SJCRH30 (cell line): ENCODE measurements at regions not wholly inside any gene's neighbourhood (a gene's known extent, or its start where the extent isn't known, plus 50 kb on each side); places are given as distances from the start of the nearest gene placed in this dataset.
"Not testable (repeated sequence)": the region's sequence is repeated elsewhere in the genome, so short reads cannot be mapped to it uniquely, and the experiment has no call there.

Experiments used
- DNase-seq, 2 experiments: peaks; one replicate each; pipeline ENCODE4 v3.0.0-alpha.2; 2015 to 2020
- H3K27ac ChIP-seq: fragments of 250-450 bp; sonication (Bioruptor Pico); 2 replicates; pipeline ENCODE4 v1.5.1; 2020; ENCODE audit warnings: mild to moderate bottlenecking, moderate library complexity
- H3K27me3 ChIP-seq: fragments of 250-450 bp; sonication (Bioruptor Pico); 2 replicates; pipeline ENCODE4 v1.5.1; 2020; ENCODE audit warnings: mild to moderate bottlenecking, moderate library complexity
- H3K36me3 ChIP-seq: fragments of 250-450 bp; sonication (Bioruptor Pico); 2 replicates; pipeline ENCODE4 v1.5.1; 2020; ENCODE audit warnings: mild to moderate bottlenecking, moderate library complexity
- H3K4me1 ChIP-seq: fragments of 250-450 bp; sonication (Bioruptor Pico); 2 replicates; pipeline ENCODE4 v1.5.1; 2020; ENCODE audit warnings: mild to moderate bottlenecking, moderate library complexity
- H3K4me3 ChIP-seq: fragments of 250-450 bp; sonication (Bioruptor Pico); 2 replicates; pipeline ENCODE4 v1.5.1; 2020; ENCODE audit warnings: mild to moderate bottlenecking, moderate library complexity
- H3K9me3 ChIP-seq: fragments of 250-450 bp; sonication (Bioruptor Pico); replicated peaks from 2 replicates; pipeline ENCODE4 v1.5.1; 2020; ENCODE audit warnings: mild to moderate bottlenecking, moderate library complexity

GRCh38 chr11:72525466-72525865 lies 91.1 kb upstream of the CLPB start:
- H3K4me1 ChIP-seq = peaks cover 3% of the 10 kb centered on the region; the same call in 1 of the 2 replicates
- peak; percentile 54 to 59 for DNase-seq

GRCh38 chr11:72524711-72525110 lies 90.4 kb upstream of the CLPB start:
- Histone ChIP-seq H3K36me3 (no peaks in the 10 kb centered on the region), H3K9me3 (no peaks in the 10 kb centered on the region), H3K4me3 (no peak overlapping the region), H3K27ac (no peak overlapping the region), H3K27me3 (no peaks in the 10 kb centered on the region), H3K4me1 (peaks cover 3% of the 10 kb centered on the region; the same call in 1 of the 2 replicates)
- DNase-seq = no peak

More at GRCh38 chr11:72525466-72525865, 91.1 kb upstream of the CLPB start:
- Histone ChIP-seq H3K9me3 (no peaks in the 10 kb centered on the region), H3K4me3 (no peak overlapping the region), H3K27me3 (no peaks in the 10 kb centered on the region), H3K27ac (no peak overlapping the region), H3K36me3 (no peaks in the 10 kb centered on the region)

GRCh38 chr11:72523991-72524390 lies 89.7 kb upstream of the CLPB start:
- Histone ChIP-seq H3K4me1 (peaks cover 3% of the 10 kb centered on the region; the same call in 1 of the 2 replicates), H3K9me3 (no peaks in the 10 kb centered on the region), H3K27ac (no peak overlapping the region), H3K36me3 (no peaks in the 10 kb centered on the region), H3K4me3 (no peak overlapping the region), H3K27me3 (no peaks in the 10 kb centered on the region)
- DNase-seq = no peak

GRCh38 chr11:72522186-72522585 lies 87.9 kb upstream of the CLPB start:
- no peak for DNase-seq
- Histone ChIP-seq H3K27ac (no peak overlapping the region), H3K4me3 (no peak overlapping the region), H3K27me3 (no peaks in the 10 kb centered on the region), H3K36me3 (no peaks in the 10 kb centered on the region), H3K4me1 (peaks cover 3% of the 10 kb centered on the region; the same call in 1 of the 2 replicates), H3K9me3 (no peaks in the 10 kb centered on the region)

GRCh38 chr11:72521664-72522063 lies 87.3 kb upstream of the CLPB start:
- no peaks in the 10 kb centered on the region for H3K9me3 ChIP-seq
- no peaks in the 10 kb centered on the region for H3K36me3 ChIP-seq
- peaks cover 3% of the 10 kb centered on the region; the same call in 1 of the 2 replicates for H3K4me1 ChIP-seq
- DNase-seq = no peak
- no peak overlapping the region for H3K27ac ChIP-seq
- H3K4me3 ChIP-seq = no peak overlapping the region
- H3K27me3 ChIP-seq = no peaks in the 10 kb centered on the region

- H3K9me3 ChIP-seq = no peaks in the 10 kb centered on the region; the same call in 1 of the 2 replicates
- no peak overlapping the region for H3K27ac ChIP-seq
- H3K27me3 ChIP-seq = no peaks in the 10 kb centered on the region
- no peaks in the 10 kb centered on the region for H3K36me3 ChIP-seq
- DNase-seq = no peak
- no peak overlapping the region for H3K4me3 ChIP-seq
- peaks cover 2% of the 10 kb centered on the region; the same call in 1 of the 2 replicates for H3K4me1 ChIP-seq
Measured at GRCh38 chr11:72520815-72521214, 86.5 kb upstream of the CLPB start.

GRCh38 chr11:72519882-72520281 lies 85.6 kb upstream of the CLPB start:
- not testable (repeated sequence) for H3K4me3 ChIP-seq, H3K27me3 ChIP-seq, H3K27ac ChIP-seq, DNase-seq, H3K36me3 ChIP-seq, H3K9me3 ChIP-seq, H3K4me1 ChIP-seq

GRCh38 chr11:72519220-72519881 lies 85.0 kb upstream of the CLPB start:
- peak in 1 of 2 experiments; percentile 11 for DNase-seq
- no peak overlapping the region for H3K4me3 ChIP-seq
- no peak overlapping the region for H3K27ac ChIP-seq
- H3K9me3 ChIP-seq = no peaks in the 10 kb centered on the region; the same call in 1 of the 2 replicates
- H3K27me3 ChIP-seq = no peaks in the 10 kb centered on the region
- H3K36me3 ChIP-seq = no peaks in the 10 kb centered on the region
- H3K4me1 ChIP-seq = no peaks in the 10 kb centered on the region

- no peaks in the 10 kb centered on the region for H3K4me1 ChIP-seq
- no peak overlapping the region for H3K27ac ChIP-seq
- DNase-seq = no peak
- H3K27me3 ChIP-seq = 0 out of 2 replicates have a peak, but pooled peaks cover 3% of the 10 kb centered on the region
- H3K4me3 ChIP-seq = no peak overlapping the region
- peaks cover 5% of the 10 kb centered on the region for H3K9me3 ChIP-seq
- no peaks in the 10 kb centered on the region for H3K36me3 ChIP-seq
Measured at GRCh38 chr11:72514331-72514730, 80.0 kb upstream of the CLPB start.

GRCh38 chr11:72513411-72513810 lies 79.1 kb upstream of the CLPB start:
- Histone ChIP-seq H3K27me3 (0 out of 2 replicates have a peak, but pooled peaks cover 3% of the 10 kb centered on the region), H3K27ac (no peak overlapping the region), H3K4me3 (no peak overlapping the region), H3K36me3 (no peaks in the 10 kb centered on the region), H3K4me1 (no peaks in the 10 kb centered on the region), H3K9me3 (peaks cover 5% of the 10 kb centered on the region)
- DNase-seq = no peak

- peaks cover 5% of the 10 kb centered on the region for H3K9me3 ChIP-seq
- H3K27me3 ChIP-seq = 0 out of 2 replicates have a peak, but pooled peaks cover 3% of the 10 kb centered on the region
- no peak for DNase-seq
- H3K27ac ChIP-seq = no peak overlapping the region
- no peak overlapping the region for H3K4me3 ChIP-seq
- H3K36me3 ChIP-seq = no peaks in the 10 kb centered on the region
- H3K4me1 ChIP-seq = no peaks in the 10 kb centered on the region
Measured at GRCh38 chr11:72512956-72513355, 78.6 kb upstream of the CLPB start.

- Histone ChIP-seq H3K4me1 (no peaks in the 10 kb centered on the region), H3K27me3 (0 out of 2 replicates have a peak, but pooled peaks cover 3% of the 10 kb centered on the region)
- DNase-seq = no peak
Measured at GRCh38 chr11:72511393-72512047, 77.2 kb upstream of the CLPB start.

GRCh38 chr11:72507050-72507449 lies 72.7 kb upstream of the CLPB start:
- DNase-seq = no peak
- Histone ChIP-seq H3K9me3 (peaks cover 11% of the 10 kb centered on the region; the same call in 1 of the 2 replicates), H3K36me3 (no peaks in the 10 kb centered on the region), H3K27ac (no peak overlapping the region), H3K4me3 (no peak overlapping the region), H3K4me1 (no peaks in the 10 kb centered on the region), H3K27me3 (no peaks in the 10 kb centered on the region)

More at GRCh38 chr11:72511393-72512047, 77.2 kb upstream of the CLPB start:
- Histone ChIP-seq H3K36me3 (no peaks in the 10 kb centered on the region), H3K4me3 (no peak overlapping the region), H3K27ac (no peak overlapping the region), H3K9me3 (peaks cover 5% of the 10 kb centered on the region)

- H3K4me3 ChIP-seq = no peak overlapping the region
- peak overlapping the region; percentile 36 for H3K27ac ChIP-seq
- peak; percentile 58 to 84 for DNase-seq
- no peaks in the 10 kb centered on the region for H3K36me3 ChIP-seq
- H3K9me3 ChIP-seq = peaks cover 12% of the 10 kb centered on the region
- no peaks in the 10 kb centered on the region for H3K27me3 ChIP-seq
- peaks cover 25% of the 10 kb centered on the region for H3K4me1 ChIP-seq
Measured at GRCh38 chr11:72497731-72498130, 63.4 kb upstream of the CLPB start.

GRCh38 chr11:72494109-72494429 lies 59.7 kb upstream of the CLPB start:
- Histone ChIP-seq H3K4me1 (peaks cover 37% of the 10 kb centered on the region), H3K27me3 (no peaks in the 10 kb centered on the region), H3K27ac (no peak overlapping the region), H3K36me3 (no peaks in the 10 kb centered on the region), H3K9me3 (0 out of 2 replicates have a peak, but pooled peaks cover 4% of the 10 kb centered on the region), H3K4me3 (no peak overlapping the region)
- DNase-seq = no peak
